ENCODE measurements at regions not wholly inside any gene's neighbourhood (a gene's known extent, or its start where the extent isn't known, plus 50 kb on each side); places are given as distances from the start of the nearest gene placed in this dataset.

DNA sequence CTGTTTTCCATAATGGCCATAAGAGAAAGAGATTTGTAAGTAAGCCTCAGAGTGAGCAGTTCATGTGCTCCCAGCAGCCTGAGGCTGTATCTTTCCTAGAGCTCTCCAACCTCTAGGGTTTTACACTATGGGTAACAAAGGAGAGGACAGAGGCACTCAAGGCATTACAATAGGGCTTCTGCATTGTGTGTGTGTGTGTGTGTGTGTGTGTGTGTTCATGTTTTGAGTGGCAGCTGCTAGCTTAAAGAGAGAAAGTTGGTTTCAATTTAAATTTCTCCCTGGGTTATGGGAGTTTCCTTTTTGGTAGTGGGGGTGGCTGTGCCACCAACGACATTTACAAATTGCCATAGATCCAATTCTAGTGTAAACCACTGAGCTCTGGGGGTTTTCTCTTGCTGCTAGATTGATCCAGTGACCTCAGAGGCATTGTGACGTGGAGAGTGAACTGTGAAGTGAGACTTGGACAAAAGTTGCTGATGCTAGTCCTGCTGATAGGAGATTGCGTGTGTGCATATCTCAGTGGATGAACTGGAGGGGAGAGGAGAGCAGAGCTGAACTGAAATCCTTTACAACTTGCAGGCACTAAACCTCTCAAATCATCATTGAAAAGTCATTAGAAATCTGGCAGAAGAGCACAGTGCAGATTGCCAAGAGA is 67.2 kb upstream of the OLFM4 start:
- Histone ChIP-seq H3K4me2 (ENCODE audit: low read depth, low read length) (no peak overlapping the region), H4K20me1 (ENCODE audit: insufficient read depth, low read length) (no peaks in the 10 kb centered on the region), H2AFZ (ENCODE audit: low read length) (no peak overlapping the region), H3K27ac (ENCODE audit: extremely low read length, insufficient read depth, low read length) (no peak overlapping the region), H3K27me3 (ENCODE audit: control insufficient read depth in 1 of 2, insufficient read depth in 2 of 2, low read length in 2 of 2) (no peaks in the 10 kb centered on the region; a peak in 1 of 5 replicates), H3K36me3 (replicated peaks in 1 of 2; ENCODE audit: control insufficient read depth in 1 of 2, insufficient read depth in 2 of 2, low read length in 2 of 2) (no peaks in the 10 kb centered on the region), H3K9me3 (ENCODE audit: low read length) (no peaks in the 10 kb centered on the region), H3K79me2 (ENCODE audit: insufficient read depth, low read length) (no peaks in the 10 kb centered on the region), H3K4me3 (replicated peaks in 1 of 3; ENCODE audit: insufficient read depth in 1 of 3, low read depth in 2 of 3, low read length in 3 of 3) (no peak overlapping the region), H3K9ac (ENCODE audit: insufficient read depth, low read depth, low read length) (no peak overlapping the region), H3K4me1 (ENCODE audit: insufficient read depth, low read length) (no peaks in the 10 kb centered on the region)
- ATAC-seq (no peak), FAIRE-seq (no peak), DNase-seq (ENCODE audit: low spot score) (no peak)
- POLR2A ChIA-PET, result no interaction called here
- CTCF ChIA-PET (ENCODE audit: low intra/inter-chr PET ratio, low total read pairs), result no interaction called here
- intact Hi-C loops (cut with micrococcal nuclease; ENCODE audit: unreplicated experiment), result no loop called here
- BruUV-seq (replicated peaks), result no TSS peak
- 22% methylated on average over 2 of the region's 3 CpGs for WGBS (ENCODE audit: low lambda C conversion rate)
- in situ Hi-C loops (cut with HindIII; ENCODE audit: extremely low pct_ligation_motif_present, low pct_unique_long_range_greater_than_20kb), result loop anchor here (10.0 kb wide), 1 partner anchor 367 kb away; no protein-coding TSS in a partner anchor
- TF ChIP-seq ZNF616 (CRISPR knock-in tag; IDR thresholded peaks at IDR 0.05; ENCODE audit: low read depth), result no peak
- TF ChIP-seq ZMYM4 (CRISPR knock-in tag; IDR thresholded peaks at IDR 0.05), result no peak
- TF ChIP-seq ZNF883 (CRISPR knock-in tag; IDR thresholded peaks at IDR 0.05; ENCODE audit: not compliant biosample characterization), result no peak
- TF ChIP-seq POLR2AphosphoS2 (IDR thresholded peaks at IDR 0.05; ENCODE audit: low read depth, low read length), result no peak
- TF ChIP-seq, protein P1, sequence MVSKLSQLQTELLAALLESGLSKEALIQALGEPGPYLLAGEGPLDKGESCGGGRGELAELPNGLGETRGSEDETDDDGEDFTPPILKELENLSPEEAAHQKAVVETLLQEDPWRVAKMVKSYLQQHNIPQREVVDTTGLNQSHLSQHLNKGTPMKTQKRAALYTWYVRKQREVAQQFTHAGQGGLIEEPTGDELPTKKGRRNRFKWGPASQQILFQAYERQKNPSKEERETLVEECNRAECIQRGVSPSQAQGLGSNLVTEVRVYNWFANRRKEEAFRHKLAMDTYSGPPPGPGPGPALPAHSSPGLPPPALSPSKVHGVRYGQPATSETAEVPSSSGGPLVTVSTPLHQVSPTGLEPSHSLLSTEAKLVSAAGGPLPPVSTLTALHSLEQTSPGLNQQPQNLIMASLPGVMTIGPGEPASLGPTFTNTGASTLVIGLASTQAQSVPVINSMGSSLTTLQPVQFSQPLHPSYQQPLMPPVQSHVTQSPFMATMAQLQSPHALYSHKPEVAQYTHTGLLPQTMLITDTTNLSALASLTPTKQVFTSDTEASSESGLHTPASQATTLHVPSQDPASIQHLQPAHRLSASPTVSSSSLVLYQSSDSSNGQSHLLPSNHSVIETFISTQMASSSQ (IDR thresholded peaks at IDR 0.05; ENCODE audit: low read depth), result no peak
- TF ChIP-seq, protein P1 (CRISPR knock-in tag; IDR thresholded peaks at IDR 0.05; ENCODE audit: borderline replicate concordance), result no peak
- no peak for TF ChIP-seq ZZZ3 (CRISPR knock-in tag; IDR thresholded peaks at IDR 0.05; ENCODE audit: borderline replicate concordance)
- TF ChIP-seq ZNF354B (CRISPR knock-in tag; IDR thresholded peaks at IDR 0.05), result no peak
- TF ChIP-seq, protein P2, sequence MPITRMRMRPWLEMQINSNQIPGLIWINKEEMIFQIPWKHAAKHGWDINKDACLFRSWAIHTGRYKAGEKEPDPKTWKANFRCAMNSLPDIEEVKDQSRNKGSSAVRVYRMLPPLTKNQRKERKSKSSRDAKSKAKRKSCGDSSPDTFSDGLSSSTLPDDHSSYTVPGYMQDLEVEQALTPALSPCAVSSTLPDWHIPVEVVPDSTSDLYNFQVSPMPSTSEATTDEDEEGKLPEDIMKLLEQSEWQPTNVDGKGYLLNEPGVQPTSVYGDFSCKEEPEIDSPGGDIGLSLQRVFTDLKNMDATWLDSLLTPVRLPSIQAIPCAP (CRISPR knock-in tag; IDR thresholded peaks at IDR 0.05; ENCODE audit: low read depth), result no peak
- TF ChIP-seq ZNF570 (CRISPR knock-in tag; IDR thresholded peaks at IDR 0.05; ENCODE audit: borderline replicate concordance), result no peak

Data from HepG2 (cell line).